AG10803 (cell line): ENCODE measurements at regions not wholly inside any gene's neighbourhood (a gene's known extent, or its start where the extent isn't known, plus 50 kb on each side); places are given as distances from the start of the nearest gene placed in this dataset.

Experiments used
- DNase-seq: peaks from one replicate; pipeline ENCODE4 v3.0.0; 2010; ENCODE audit warnings: low read depth
- H3K4me3 ChIP-seq: 2 replicates; pipeline ENCODE4 v1.5.1; 2011; ENCODE audit warnings: mild to moderate bottlenecking, low read length, control low read depth
- TF ChIP-seq, protein P1 (sequence below): conservative IDR thresholded peaks from 2 replicates; pipeline ENCODE4 v1.5.1; 2011; ENCODE audit warnings: mild to moderate bottlenecking, low read length, control low read depth, inconsistent platforms

DNA sequence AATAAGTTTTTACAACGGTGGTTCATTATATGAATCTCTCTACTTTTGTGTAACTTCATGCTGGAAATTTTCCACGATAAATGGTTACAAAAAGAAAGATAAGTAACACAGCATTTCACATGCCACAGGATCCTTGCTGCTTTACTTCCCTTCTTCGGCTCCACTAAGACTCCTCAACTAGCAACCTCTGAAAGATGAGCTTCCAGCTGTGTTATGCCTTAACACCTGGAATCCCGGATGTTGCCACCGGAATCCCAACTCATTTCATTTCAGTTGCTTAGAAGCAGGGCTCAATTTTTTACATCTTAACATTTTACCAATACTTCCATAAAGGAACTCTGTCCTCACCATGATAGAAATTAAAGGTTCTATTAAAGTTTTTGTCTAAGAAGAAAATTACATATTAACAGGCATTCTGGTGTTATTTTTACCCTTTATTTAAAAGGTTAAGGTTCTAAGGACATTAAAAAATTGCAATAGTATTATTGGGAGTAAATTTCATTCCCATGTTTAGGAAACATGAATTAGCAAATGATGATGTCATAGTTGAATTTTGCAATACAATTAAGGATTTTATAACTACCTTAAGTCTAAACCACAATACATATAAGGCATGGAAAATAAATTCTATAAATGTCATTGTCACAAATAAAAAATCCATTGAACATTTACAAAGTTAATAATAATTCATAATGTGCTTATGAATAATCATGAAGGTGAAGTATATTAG is 57.1 kb upstream of the IL6 start:
- TF ChIP-seq, protein P1, sequence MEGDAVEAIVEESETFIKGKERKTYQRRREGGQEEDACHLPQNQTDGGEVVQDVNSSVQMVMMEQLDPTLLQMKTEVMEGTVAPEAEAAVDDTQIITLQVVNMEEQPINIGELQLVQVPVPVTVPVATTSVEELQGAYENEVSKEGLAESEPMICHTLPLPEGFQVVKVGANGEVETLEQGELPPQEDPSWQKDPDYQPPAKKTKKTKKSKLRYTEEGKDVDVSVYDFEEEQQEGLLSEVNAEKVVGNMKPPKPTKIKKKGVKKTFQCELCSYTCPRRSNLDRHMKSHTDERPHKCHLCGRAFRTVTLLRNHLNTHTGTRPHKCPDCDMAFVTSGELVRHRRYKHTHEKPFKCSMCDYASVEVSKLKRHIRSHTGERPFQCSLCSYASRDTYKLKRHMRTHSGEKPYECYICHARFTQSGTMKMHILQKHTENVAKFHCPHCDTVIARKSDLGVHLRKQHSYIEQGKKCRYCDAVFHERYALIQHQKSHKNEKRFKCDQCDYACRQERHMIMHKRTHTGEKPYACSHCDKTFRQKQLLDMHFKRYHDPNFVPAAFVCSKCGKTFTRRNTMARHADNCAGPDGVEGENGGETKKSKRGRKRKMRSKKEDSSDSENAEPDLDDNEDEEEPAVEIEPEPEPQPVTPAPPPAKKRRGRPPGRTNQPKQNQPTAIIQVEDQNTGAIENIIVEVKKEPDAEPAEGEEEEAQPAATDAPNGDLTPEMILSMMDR, result no peak
- peak; percentile 24 for DNase-seq
- H3K4me3 ChIP-seq, result no peak overlapping the region

DNA sequence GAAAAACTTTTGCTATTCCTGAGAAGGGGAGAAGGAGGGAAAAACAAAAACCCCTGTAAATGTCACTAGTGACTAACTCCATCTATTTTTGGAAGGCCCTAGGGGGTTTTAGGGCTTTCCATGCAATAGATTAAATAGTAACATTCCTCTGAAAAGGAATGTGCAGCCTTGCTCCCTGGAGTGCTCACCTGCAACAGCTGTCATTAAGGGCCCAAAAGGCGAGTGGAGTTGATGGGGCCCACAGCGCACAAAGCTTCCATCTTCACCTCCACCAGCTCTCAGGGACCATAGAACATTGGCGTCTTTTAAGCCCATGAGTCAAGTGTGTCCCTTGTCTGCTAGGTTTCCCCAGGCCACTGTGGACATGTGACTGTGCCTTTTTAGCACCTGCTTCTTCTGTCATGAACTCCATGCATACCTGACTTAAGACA is 58.0 kb upstream of the IL6 start:
- TF ChIP-seq, protein P1, result no peak
- H3K4me3 ChIP-seq, result no peak overlapping the region
- DNase-seq, result no peak

DNA sequence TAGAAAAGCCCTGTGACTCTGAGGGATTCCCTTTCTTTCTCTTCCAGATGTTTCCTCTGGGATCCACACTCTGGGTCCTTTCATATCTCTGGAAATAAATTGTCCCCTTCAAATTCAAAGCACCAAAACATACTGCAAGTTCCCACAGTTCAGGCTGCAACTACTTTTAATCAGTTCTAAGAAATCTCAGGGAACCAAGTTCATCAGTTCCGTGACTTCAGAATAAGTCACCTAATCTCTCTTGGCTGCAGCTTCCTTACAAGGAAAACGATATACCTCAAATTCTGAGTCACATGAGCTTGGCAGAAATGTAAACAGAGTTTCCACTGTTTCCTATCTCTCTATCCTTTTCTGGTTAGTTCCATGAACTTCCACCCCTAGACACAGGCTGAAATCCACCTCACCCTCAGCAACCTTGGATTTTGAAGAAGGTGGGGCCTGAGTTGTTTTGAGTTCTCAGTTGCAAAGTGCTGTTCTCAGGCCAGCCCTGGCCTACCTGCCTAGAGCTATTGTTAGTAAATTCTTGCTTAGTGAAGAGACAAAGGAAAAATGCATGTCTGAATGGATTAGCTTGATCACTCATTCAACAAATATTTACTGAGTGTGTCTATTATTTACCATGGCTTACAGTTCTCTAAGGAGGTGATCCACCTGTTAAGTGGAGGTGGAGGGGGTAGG is 59.3 kb upstream of the IL6 start:
- peak; percentile 41 for DNase-seq
- TF ChIP-seq, protein P1, result no peak
- H3K4me3 ChIP-seq, result no peak overlapping the region

DNA sequence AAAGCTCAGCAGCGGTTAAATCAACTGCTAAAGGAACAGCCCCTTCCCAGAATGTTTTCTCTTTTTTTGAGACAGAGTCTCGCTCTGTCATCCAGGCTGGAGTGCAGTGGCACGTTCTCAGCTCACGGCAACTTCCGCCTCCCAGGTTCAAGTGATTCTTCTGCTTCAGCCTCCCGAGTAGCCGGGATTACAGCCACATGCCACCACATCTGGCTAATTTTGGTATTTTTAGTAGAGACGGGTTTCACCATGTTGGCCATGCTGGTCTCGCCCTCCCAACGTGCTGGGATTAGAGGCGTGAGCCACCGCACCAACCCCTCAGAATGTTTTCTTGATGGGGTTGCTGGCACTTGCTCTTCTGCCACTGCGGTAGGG is 59.8 kb upstream of the IL6 start:
- no peak for DNase-seq
- TF ChIP-seq, protein P1, result no peak
- no peak overlapping the region for H3K4me3 ChIP-seq

DNA sequence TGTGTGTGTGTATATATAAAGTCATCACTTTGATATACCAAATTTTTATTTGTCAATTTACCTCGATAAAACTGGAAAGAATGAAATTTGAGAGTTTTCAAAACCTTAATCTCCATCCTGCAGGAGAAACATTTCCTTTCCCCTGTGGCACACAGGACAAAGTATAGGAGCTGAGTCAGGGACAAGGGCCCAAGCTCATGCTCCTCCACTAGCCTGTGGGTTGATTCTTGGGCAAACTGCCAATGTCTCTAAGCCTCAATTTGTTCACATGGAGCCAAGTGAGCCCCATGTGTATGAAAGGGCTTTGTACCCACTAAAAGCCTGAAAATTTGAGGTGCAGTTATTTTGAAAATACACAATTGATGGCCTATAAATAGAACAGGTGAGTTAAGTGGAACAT is 60.3 kb upstream of the IL6 start:
- TF ChIP-seq, protein P1, result no peak
- peak; percentile 34 for DNase-seq
- no peak overlapping the region for H3K4me3 ChIP-seq

DNA sequence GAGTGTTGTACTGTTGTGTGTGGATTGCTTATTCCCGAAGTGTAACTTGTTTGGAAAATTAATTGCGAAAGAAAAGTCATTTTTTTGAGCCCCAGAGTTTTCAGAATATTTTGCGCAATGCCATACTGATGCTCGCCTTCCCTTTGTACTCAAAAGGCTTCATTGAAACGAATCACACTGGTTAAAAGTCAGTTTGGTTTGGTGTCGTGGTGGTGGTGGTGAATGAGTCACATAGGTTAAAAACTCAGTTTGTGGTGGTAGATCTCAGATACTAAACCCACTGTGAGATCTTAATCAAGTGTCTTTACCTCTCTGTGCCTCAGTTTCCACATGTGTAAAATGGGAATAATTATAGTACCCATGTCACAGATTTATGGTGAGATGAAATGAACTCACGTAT is 61.1 kb upstream of the IL6 start:
- H3K4me3 ChIP-seq, result no peak overlapping the region
- DNase-seq, result peak; percentile 23
- TF ChIP-seq, protein P1, result no peak
